H9 (cell line): ENCODE measurements at regions not wholly inside any gene's neighbourhood (a gene's known extent, or its start where the extent isn't known, plus 50 kb on each side); places are given as distances from the start of the nearest gene placed in this dataset.

Experiments used
- DNase-seq: peaks from one replicate; pipeline ENCODE4 v3.0.0-alpha.2; 2017
- H2AFZ ChIP-seq: one replicate; pipeline ENCODE4 v1.6.1; 2013; ENCODE audit warnings: mild to moderate bottlenecking, low read length, control low read depth, moderate library complexity
- H2AK5ac ChIP-seq: 2 replicates; pipeline ENCODE4 v1.6.1; 2013; ENCODE audit warnings: low read length, control low read depth, mixed read lengths; ENCODE audit not compliant: insufficient read length
- H2BK120ac ChIP-seq: one replicate; pipeline ENCODE4 v1.6.1; 2013; ENCODE audit warnings: low read depth, mild to moderate bottlenecking, low read length, control low read depth, inconsistent platforms; ENCODE audit not compliant: poor library complexity, severe bottlenecking
- H2BK12ac ChIP-seq: 2 replicates; pipeline ENCODE4 v1.6.1; 2013; ENCODE audit warnings: low read length, control low read depth, mixed read lengths, low read depth; ENCODE audit not compliant: insufficient read length
- H2BK15ac ChIP-seq: 2 replicates; pipeline ENCODE4 v1.6.1; 2013; ENCODE audit warnings: low read depth, low read length, control low read depth
- H2BK20ac ChIP-seq: one replicate; pipeline ENCODE4 v1.6.1; 2013; ENCODE audit warnings: low read depth, mild to moderate bottlenecking, low read length, control low read depth, inconsistent platforms; ENCODE audit not compliant: poor library complexity, severe bottlenecking
- H2BK5ac ChIP-seq: 2 replicates; pipeline ENCODE4 v1.6.1; 2013; ENCODE audit warnings: low read length, control low read depth, mixed read lengths; ENCODE audit not compliant: insufficient read length
- H3K14ac ChIP-seq: 2 replicates; pipeline ENCODE4 v1.6.1; 2013; ENCODE audit warnings: low read length, control low read depth; ENCODE audit not compliant: insufficient read depth
- H3K18ac ChIP-seq: 2 replicates; pipeline ENCODE4 v1.6.1; 2013; ENCODE audit warnings: low read depth, mild to moderate bottlenecking, mixed read lengths, low read length, control low read depth; ENCODE audit not compliant: insufficient read length
- H3K23ac ChIP-seq: 2 replicates; pipeline ENCODE4 v1.6.1; 2013; ENCODE audit warnings: low read length, control low read depth, mixed read lengths, low read depth; ENCODE audit not compliant: insufficient read length
- H3K23me2 ChIP-seq: 2 replicates; pipeline ENCODE4 v1.6.1; 2013; ENCODE audit warnings: low read depth, mild to moderate bottlenecking, mixed read lengths, low read length, control low read depth; ENCODE audit not compliant: insufficient read length, poor library complexity, severe bottlenecking
- H3K27ac ChIP-seq: 2 replicates; pipeline ENCODE4 v1.5.1; 2013; ENCODE audit warnings: low read length, control low read depth, mixed read lengths, low read depth; ENCODE audit not compliant: insufficient read length
- H3K27me3 ChIP-seq: 2 replicates; pipeline ENCODE4 v1.6.1; 2013; ENCODE audit warnings: low read length, control low read depth, inconsistent platforms; ENCODE audit not compliant: insufficient read depth
- H3K4ac ChIP-seq: 2 replicates; pipeline ENCODE4 v1.6.1; 2013; ENCODE audit warnings: low read depth, mild to moderate bottlenecking, control low read depth, inconsistent platforms, low read length, moderate library complexity
- H3K4me1 ChIP-seq: 2 replicates; pipeline ENCODE4 v1.6.1; 2013; ENCODE audit warnings: low read length, control low read depth, inconsistent platforms; ENCODE audit not compliant: insufficient read depth
- H3K4me2 ChIP-seq: 2 replicates; pipeline ENCODE4 v1.6.1; 2013; ENCODE audit warnings: low read length, control low read depth, mixed read lengths; ENCODE audit not compliant: insufficient read length, insufficient read depth
- H3K56ac ChIP-seq: 2 replicates; pipeline ENCODE4 v1.6.1; 2013; ENCODE audit warnings: low read depth, mild to moderate bottlenecking, mixed read lengths, low read length, control low read depth; ENCODE audit not compliant: insufficient read length
- H3K79me1 ChIP-seq: 2 replicates; pipeline ENCODE4 v1.6.1; 2013; ENCODE audit warnings: low read depth, mild to moderate bottlenecking, moderate library complexity, low read length, control low read depth, inconsistent platforms; ENCODE audit not compliant: insufficient read depth, poor library complexity, severe bottlenecking
- H3K79me2 ChIP-seq: 2 replicates; pipeline ENCODE4 v1.6.1; 2013; ENCODE audit warnings: low read length, control low read depth, inconsistent platforms; ENCODE audit not compliant: insufficient read depth
- H3K9ac ChIP-seq: 2 replicates; pipeline ENCODE4 v1.6.1; 2013; ENCODE audit warnings: low read length, control low read depth, mixed read lengths; ENCODE audit not compliant: insufficient read length; ENCODE audit errors: extremely low read depth
- H3K9me3 ChIP-seq: one replicate; pipeline ENCODE4 v1.6.1; 2013; ENCODE audit warnings: low read depth, low read length, inconsistent platforms; ENCODE audit not compliant: control insufficient read depth
- H3T11ph ChIP-seq: one replicate; pipeline ENCODE4 v1.6.1; 2013; ENCODE audit warnings: mild to moderate bottlenecking, low read length, control low read depth, inconsistent platforms
- H4K20me1 ChIP-seq: one replicate; pipeline ENCODE4 v1.6.1; 2013; ENCODE audit not compliant: control insufficient read depth, insufficient read length, insufficient read depth
- H4K5ac ChIP-seq: 2 replicates; pipeline ENCODE4 v1.6.1; 2013; ENCODE audit warnings: low read depth, mild to moderate bottlenecking, mixed read lengths, low read length, control low read depth; ENCODE audit not compliant: insufficient read length
- H4K8ac ChIP-seq: replicated peaks from 2 replicates; pipeline ENCODE4 v1.6.1; 2013; ENCODE audit warnings: low read length, control low read depth, mixed read lengths, low read depth; ENCODE audit not compliant: insufficient read length
- H4K91ac ChIP-seq: 2 replicates; pipeline ENCODE4 v1.6.1; 2013; ENCODE audit warnings: low read depth, mild to moderate bottlenecking, moderate library complexity, mixed read lengths, low read length, control low read depth; ENCODE audit not compliant: insufficient read length
- H3K27ac Mint-ChIP-seq, 3 experiments: 2 replicates in 2 of 3; 3 replicates in 1 of 3; pipeline ENCODE4 v1.8.0; 2020 to 2021; ENCODE audit warnings: mixed read lengths in 3 of 3, mild to moderate bottlenecking in 1 of 3, moderate library complexity in 1 of 3
- H3K27me3 Mint-ChIP-seq: 2 replicates; pipeline ENCODE4 v1.8.0; 2021; ENCODE audit warnings: low read depth, mild to moderate bottlenecking, moderate library complexity, mixed read lengths
- H3K36me3 Mint-ChIP-seq, 3 experiments: 2 replicates in 2 of 3; 3 replicates in 1 of 3; pipeline ENCODE4 v1.8.0; 2020 to 2021; ENCODE audit warnings: low read depth in 3 of 3, mixed read lengths in 3 of 3; ENCODE audit not compliant: insufficient read depth in 1 of 3
- H3K4me1 Mint-ChIP-seq, 2 experiments: 2 replicates each; pipeline ENCODE4 v1.8.0; 2020; ENCODE audit warnings: mixed read lengths in 2 of 2
- H3K4me3 Mint-ChIP-seq, 2 experiments: 2 replicates in 1 of 2; 3 replicates in 1 of 2; pipeline ENCODE4 v1.8.0; 2020 to 2021; ENCODE audit warnings: mild to moderate bottlenecking in 2 of 2, mixed read lengths in 2 of 2, moderate library complexity in 1 of 2
- H3K9me3 Mint-ChIP-seq, 2 experiments: 2 replicates in 1 of 2; 3 replicates in 1 of 2; pipeline ENCODE4 v1.8.0; 2020; ENCODE audit warnings: mild to moderate bottlenecking in 2 of 2, mixed read lengths in 2 of 2, moderate library complexity in 1 of 2
- WGBS: extraction: QIAGEN DNeasy Blood & Tissue Kit; methylation state at CpG from one replicate; pipeline ENCODE4 v1.1.7; 2013; ENCODE audit warnings: missing lambda C conversion rate, low lambda C conversion rate, mixed read lengths; ENCODE audit not compliant: insufficient read length; ENCODE audit errors: extremely low coverage; 5-methylcytosine and 5-hydroxymethylcytosine counted together
- TF ChIP-seq, protein P1 (sequence below): fragments of 200-600 bp; sonication (generic); conservative IDR thresholded peaks from 3 replicates; pipeline ENCODE4 v1.8.0; 2021; ENCODE audit warnings: antibody characterized with exemption, mild to moderate bottlenecking

DNA sequence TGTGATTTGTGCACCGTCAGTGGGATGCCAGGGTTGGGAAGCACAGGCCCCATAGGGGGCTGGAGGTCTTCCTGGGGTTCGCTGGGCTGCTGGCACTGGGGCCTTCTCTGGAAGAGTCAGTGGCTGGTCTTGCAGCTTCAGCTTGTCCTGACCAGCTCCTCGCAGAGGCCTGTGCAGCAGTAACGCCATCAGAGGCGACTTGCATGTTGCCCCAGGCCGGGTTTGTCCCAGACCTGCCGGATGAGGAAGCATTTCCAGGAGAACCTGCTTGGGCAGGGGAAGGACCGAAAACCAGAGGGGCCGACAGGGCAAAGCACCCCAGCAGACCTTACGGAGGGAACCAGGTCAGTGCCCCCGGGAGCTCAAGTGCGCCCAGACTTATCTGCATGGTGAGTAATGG is 54.7 kb upstream of the IRX2 start:
- peaks cover 0 to 2% of the 10 kb centered on the region in 2 experiments; a peak in 1 of 4 replicates for H3K4me1 Mint-ChIP-seq
- Histone ChIP-seq H3K23me2 (no peaks in the 10 kb centered on the region), H3K27ac (no peak overlapping the region), H4K8ac (no peak overlapping the region), H3K9me3 (no peaks in the 10 kb centered on the region), H3K56ac (no peak overlapping the region), H3K18ac (no peak overlapping the region), H3K79me1 (no peaks in the 10 kb centered on the region), H2AK5ac (no peak overlapping the region), H3T11ph (no peak overlapping the region), H3K14ac (no peak overlapping the region), H2BK12ac (no peak overlapping the region), H4K91ac (no peak overlapping the region), H3K23ac (no peak overlapping the region), H2BK5ac (no peak overlapping the region), H2BK120ac (no peak overlapping the region), H2BK20ac (no peak overlapping the region), H3K27me3 (no peaks in the 10 kb centered on the region), H4K20me1 (no peaks in the 10 kb centered on the region), H2BK15ac (no peak overlapping the region), H3K4ac (no peak overlapping the region), H3K9ac (no peak overlapping the region), H4K5ac (no peak overlapping the region), H3K79me2 (no peaks in the 10 kb centered on the region), H2AFZ (no peak overlapping the region), H3K4me1 (no peaks in the 10 kb centered on the region), H3K4me2 (no peak overlapping the region)
- H3K27ac Mint-ChIP-seq: no peak overlapping the region
- peaks cover 2% of the 10 kb centered on the region for H3K27me3 Mint-ChIP-seq
- no peaks in the 10 kb centered on the region; a peak in 1 of 5 replicates for H3K9me3 Mint-ChIP-seq
- H3K4me3 Mint-ChIP-seq: no peak overlapping the region
- DNase-seq: no peak
- no CpG with 5 or more reads among the region's 12 CpGs for WGBS
- no peaks in the 10 kb centered on the region for H3K36me3 Mint-ChIP-seq
- TF ChIP-seq, protein P1, sequence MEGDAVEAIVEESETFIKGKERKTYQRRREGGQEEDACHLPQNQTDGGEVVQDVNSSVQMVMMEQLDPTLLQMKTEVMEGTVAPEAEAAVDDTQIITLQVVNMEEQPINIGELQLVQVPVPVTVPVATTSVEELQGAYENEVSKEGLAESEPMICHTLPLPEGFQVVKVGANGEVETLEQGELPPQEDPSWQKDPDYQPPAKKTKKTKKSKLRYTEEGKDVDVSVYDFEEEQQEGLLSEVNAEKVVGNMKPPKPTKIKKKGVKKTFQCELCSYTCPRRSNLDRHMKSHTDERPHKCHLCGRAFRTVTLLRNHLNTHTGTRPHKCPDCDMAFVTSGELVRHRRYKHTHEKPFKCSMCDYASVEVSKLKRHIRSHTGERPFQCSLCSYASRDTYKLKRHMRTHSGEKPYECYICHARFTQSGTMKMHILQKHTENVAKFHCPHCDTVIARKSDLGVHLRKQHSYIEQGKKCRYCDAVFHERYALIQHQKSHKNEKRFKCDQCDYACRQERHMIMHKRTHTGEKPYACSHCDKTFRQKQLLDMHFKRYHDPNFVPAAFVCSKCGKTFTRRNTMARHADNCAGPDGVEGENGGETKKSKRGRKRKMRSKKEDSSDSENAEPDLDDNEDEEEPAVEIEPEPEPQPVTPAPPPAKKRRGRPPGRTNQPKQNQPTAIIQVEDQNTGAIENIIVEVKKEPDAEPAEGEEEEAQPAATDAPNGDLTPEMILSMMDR: no peak
